Adipocyte (in vitro differentiated cells): ENCODE measurements at regions not wholly inside any gene's neighbourhood (a gene's known extent, or its start where the extent isn't known, plus 50 kb on each side); places are given as distances from the start of the nearest gene placed in this dataset.
A peak's percentile ranks its signal among the peaks of the same experiment; 100 is the strongest.

Experiments used
- DNase-seq: peaks from one replicate; pipeline ENCODE4 v3.0.0-alpha.2; 2015; ENCODE audit warnings: low read depth
- H3K27me3 ChIP-seq: replicated peaks from 2 replicates; pipeline ENCODE4 v1.7.0; 2013; ENCODE audit warnings: mild to moderate bottlenecking, low read length, moderate library complexity; ENCODE audit not compliant: control insufficient read depth, insufficient read depth
- H3K36me3 ChIP-seq: 2 replicates; pipeline ENCODE4 v1.7.0; 2013; ENCODE audit warnings: low read length, mild to moderate bottlenecking, moderate library complexity; ENCODE audit not compliant: control insufficient read depth, insufficient read depth, severe bottlenecking
- H3K4me1 ChIP-seq: 2 replicates; pipeline ENCODE4 v1.7.0; 2013; ENCODE audit warnings: mild to moderate bottlenecking, low read length, moderate library complexity; ENCODE audit not compliant: control insufficient read depth, insufficient read depth
- H3K4me3 ChIP-seq: 2 replicates; pipeline ENCODE4 v1.7.0; 2013; ENCODE audit warnings: mild to moderate bottlenecking, low read length, moderate library complexity
- H3K9ac ChIP-seq: 2 replicates; pipeline ENCODE4 v1.7.0; 2013; ENCODE audit warnings: mild to moderate bottlenecking, low read length, moderate library complexity
- H3K9me3 ChIP-seq: 2 replicates; pipeline ENCODE4 v1.7.0; 2013; ENCODE audit warnings: mild to moderate bottlenecking, low read length, moderate library complexity; ENCODE audit not compliant: control insufficient read depth

DNA sequence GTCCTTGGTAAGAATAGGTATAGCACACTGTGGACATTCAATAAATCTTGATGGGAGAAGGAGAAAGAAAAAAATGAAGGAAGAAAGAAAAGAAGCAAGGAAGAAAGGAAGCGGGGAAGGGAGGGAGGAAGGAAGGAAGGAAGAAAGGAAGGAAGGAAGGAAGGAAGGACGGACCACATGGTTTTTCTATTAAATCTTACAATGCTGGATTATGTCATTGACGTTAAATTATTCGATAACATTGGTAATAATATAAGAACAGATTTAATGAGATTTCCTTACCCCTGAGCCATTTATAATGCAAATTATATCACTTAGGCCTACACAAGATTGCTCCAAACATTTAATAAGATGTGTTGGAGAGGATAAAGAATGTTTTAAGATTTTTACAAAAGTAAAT lies 124.9 kb upstream of the SYT1 start:
- H3K4me1 ChIP-seq: no peaks in the 10 kb centered on the region
- H3K36me3 ChIP-seq: no peaks in the 10 kb centered on the region
- DNase-seq: no peak
- no peak overlapping the region for H3K9ac ChIP-seq
- H3K4me3 ChIP-seq: no peak overlapping the region
- H3K27me3 ChIP-seq: no peaks in the 10 kb centered on the region
- H3K9me3 ChIP-seq: peaks cover 5% of the 10 kb centered on the region

DNA sequence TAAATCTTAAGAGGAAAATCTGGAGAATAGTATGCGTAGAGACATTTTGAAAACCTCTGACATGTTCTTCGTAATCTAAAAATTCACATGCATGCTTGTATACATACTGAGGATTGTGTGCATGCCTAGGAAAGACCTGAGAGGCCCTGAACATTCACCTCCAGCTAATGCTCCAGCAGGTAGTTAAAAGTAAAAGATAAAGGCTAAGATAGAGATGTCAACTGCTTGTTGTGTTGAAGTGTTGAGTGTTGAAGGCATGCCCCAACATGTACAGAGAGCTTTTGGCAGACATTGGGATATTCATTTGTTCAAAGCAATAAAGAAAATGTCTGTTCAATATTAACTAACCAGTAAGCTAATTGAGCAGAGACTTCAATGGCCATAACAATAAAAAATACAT lies 118.6 kb upstream of the SYT1 start:
- no peaks in the 10 kb centered on the region for H3K36me3 ChIP-seq
- H3K4me3 ChIP-seq: no peak overlapping the region
- no peaks in the 10 kb centered on the region for H3K27me3 ChIP-seq
- H3K9me3 ChIP-seq: peaks cover 5% of the 10 kb centered on the region
- no peaks in the 10 kb centered on the region for H3K4me1 ChIP-seq
- no peak overlapping the region for H3K9ac ChIP-seq
- DNase-seq: no peak

DNA sequence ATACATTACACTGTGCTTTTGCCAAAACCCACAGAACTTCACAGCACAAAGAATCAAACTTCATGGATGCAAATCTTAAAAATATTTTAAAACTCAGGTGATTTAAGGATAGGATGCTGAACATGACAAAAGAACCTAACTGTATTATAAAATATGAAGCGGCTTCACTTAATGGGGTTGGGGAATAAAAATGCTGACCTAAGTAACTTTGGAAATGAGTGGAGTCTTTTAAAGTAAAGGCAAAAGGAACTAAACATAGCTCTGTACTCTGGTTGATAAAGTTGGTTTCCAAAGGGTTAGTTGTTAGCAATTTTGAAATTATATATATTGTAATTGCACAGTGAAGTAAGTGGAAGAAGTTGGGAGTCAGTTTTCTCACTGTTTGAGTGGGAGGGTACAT lies 111.5 kb upstream of the SYT1 start:
- H3K36me3 ChIP-seq: no peaks in the 10 kb centered on the region
- DNase-seq: no peak
- no peak overlapping the region for H3K4me3 ChIP-seq
- H3K4me1 ChIP-seq: no peaks in the 10 kb centered on the region
- no peak overlapping the region for H3K9ac ChIP-seq
- no peaks in the 10 kb centered on the region for H3K9me3 ChIP-seq
- H3K27me3 ChIP-seq: no peaks in the 10 kb centered on the region

DNA sequence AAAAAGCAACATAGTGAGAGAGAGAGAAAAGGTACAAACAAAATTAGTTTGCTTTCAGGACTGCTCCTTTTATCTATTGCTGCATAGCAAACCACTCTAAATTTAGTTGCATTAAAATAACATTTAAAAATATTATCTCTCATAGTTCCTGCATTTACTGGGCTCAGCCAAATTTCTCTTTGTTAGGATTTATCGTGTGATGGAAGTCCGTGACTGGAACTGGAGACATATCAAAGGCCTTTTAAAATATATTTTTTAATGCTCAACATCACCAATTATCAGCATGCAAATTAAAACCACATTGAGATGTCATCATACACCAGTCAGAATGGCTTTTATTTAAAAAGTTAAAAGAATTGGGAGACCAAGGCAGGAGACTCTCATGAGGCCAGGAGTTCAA lies 107.6 kb upstream of the SYT1 start:
- Histone ChIP-seq H3K4me1 (no peaks in the 10 kb centered on the region), H3K36me3 (no peaks in the 10 kb centered on the region), H3K9me3 (no peaks in the 10 kb centered on the region), H3K27me3 (no peaks in the 10 kb centered on the region), H3K4me3 (no peak overlapping the region), H3K9ac (no peak overlapping the region)
- DNase-seq: no peak

DNA sequence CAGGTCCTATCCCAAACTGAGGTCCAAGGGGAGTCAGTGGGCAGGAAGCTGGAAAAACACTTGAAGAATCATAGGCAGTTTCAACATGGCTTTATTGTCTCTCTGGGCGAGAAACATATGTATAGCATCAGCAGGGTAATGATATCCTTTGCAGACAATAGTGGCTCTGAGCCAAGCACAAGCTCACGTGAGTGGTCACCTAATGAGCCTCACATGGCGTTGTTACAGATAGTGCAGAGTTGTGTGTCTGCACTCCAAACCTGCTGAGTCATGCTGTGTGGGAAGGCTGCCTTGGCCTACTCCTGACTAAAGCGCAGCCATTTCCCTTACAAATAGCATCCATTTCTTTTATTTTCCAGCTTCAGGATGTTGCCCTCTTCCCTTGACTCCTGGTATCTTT lies 105.2 kb upstream of the SYT1 start:
- no peaks in the 10 kb centered on the region for H3K4me1 ChIP-seq
- no peak for DNase-seq
- no peaks in the 10 kb centered on the region for H3K36me3 ChIP-seq
- H3K27me3 ChIP-seq: no peaks in the 10 kb centered on the region
- H3K9ac ChIP-seq: no peak overlapping the region
- H3K4me3 ChIP-seq: no peak overlapping the region
- H3K9me3 ChIP-seq: no peaks in the 10 kb centered on the region

DNA sequence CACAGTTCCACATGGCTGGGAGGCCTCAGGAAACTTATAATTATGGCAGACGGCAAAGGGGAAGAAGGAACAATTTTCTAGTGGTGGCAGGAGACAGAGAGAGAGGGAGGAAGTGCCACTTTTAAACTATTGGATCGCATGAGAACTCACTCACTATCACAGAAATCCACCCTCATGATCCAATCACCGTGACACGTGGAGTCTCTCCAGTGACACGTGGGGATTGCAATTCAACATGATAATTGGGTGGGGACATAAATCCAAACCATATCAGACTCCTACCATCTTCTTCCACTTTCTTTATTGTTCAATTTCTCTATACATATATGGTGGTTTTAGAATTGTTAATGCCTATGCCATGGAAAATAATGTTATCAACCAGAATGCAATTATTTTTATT lies 103.7 kb upstream of the SYT1 start:
- DNase-seq: no peak
- Histone ChIP-seq H3K9ac (no peak overlapping the region), H3K36me3 (no peaks in the 10 kb centered on the region), H3K27me3 (no peaks in the 10 kb centered on the region), H3K9me3 (no peaks in the 10 kb centered on the region), H3K4me3 (no peak overlapping the region), H3K4me1 (no peaks in the 10 kb centered on the region)

DNA sequence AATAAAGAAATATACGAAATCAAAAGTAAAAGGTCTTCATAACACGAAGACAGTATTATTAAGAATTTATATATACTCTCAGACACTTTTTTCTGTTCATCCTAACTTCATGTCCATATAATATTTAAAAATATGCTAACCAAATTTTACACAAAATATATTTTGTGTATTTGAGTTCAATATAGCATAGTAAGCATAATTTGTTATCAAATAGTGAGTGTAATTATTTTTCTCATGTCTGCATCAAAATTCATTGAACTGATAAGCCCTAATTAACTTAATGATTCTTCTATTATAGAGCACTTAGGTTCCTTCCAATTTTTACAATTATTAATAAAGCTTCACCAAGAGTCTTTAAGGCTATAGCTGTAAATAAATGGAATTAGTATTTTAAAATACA lies 99.7 kb upstream of the SYT1 start:
- no peak overlapping the region for H3K9ac ChIP-seq
- H3K36me3 ChIP-seq: no peaks in the 10 kb centered on the region
- no peak for DNase-seq
- no peak overlapping the region for H3K4me3 ChIP-seq
- no peaks in the 10 kb centered on the region for H3K9me3 ChIP-seq
- H3K4me1 ChIP-seq: no peaks in the 10 kb centered on the region
- no peaks in the 10 kb centered on the region for H3K27me3 ChIP-seq

DNA sequence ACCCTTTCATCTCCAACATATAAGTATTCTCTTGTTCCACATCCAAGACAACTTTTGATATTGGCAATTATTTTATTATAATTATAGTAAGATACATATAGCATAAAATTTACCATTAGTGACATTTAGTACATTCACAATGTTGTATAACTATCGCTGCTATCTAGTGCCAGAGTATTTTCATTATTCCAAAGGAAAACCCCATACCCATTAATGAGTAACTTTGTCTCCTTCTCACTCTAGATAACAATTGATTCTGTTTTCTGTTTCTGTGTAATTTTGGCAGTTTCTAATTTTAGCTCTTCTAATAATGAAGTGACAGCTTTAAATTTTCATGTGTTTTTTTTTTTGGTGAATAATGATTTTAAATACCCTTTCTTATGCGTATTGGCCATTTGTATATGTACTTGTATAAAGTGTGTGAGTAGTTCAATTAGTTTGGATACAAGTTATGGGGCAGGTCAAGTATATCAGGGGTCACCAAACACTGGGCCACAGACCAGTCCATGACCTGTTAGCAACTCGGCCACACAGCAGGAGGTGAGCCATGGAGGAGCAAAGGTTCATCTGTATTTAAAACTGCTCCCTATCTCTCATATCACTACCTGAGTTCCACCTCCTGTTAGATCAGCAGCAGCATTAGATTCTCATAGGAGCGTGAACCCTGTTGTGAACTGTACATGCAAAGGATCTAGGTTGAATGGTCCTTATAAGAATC lies 97.2 kb upstream of the SYT1 start:
- no peaks in the 10 kb centered on the region for H3K27me3 ChIP-seq
- H3K9me3 ChIP-seq: no peaks in the 10 kb centered on the region
- no peak overlapping the region for H3K9ac ChIP-seq
- H3K36me3 ChIP-seq: no peaks in the 10 kb centered on the region
- no peak for DNase-seq
- H3K4me3 ChIP-seq: no peak overlapping the region
- H3K4me1 ChIP-seq: no peaks in the 10 kb centered on the region

DNA sequence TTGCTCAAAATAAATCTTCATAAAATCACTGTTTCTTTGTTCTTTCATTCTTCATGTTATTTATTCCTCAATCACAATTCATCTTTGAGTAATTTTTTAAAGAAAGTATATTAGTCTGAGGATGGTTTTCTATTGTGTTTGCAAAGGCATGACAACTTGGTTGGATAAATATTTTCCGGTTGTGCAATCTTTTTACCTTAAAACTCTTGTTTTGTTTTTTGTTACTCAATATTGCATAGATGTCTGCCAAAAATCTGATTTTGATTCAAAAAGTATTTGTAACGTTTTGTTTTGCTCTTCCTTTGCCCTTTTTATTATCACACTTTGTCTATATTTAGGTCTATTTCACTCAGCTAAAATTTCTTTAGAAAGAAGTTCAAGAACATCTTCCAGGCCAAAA lies 86.2 kb upstream of the SYT1 start:
- no peaks in the 10 kb centered on the region for H3K36me3 ChIP-seq
- no peak overlapping the region for H3K9ac ChIP-seq
- DNase-seq: peak; percentile 73
- H3K27me3 ChIP-seq: no peaks in the 10 kb centered on the region
- no peak overlapping the region for H3K4me3 ChIP-seq
- H3K4me1 ChIP-seq: no peaks in the 10 kb centered on the region
- H3K9me3 ChIP-seq: no peaks in the 10 kb centered on the region

DNA sequence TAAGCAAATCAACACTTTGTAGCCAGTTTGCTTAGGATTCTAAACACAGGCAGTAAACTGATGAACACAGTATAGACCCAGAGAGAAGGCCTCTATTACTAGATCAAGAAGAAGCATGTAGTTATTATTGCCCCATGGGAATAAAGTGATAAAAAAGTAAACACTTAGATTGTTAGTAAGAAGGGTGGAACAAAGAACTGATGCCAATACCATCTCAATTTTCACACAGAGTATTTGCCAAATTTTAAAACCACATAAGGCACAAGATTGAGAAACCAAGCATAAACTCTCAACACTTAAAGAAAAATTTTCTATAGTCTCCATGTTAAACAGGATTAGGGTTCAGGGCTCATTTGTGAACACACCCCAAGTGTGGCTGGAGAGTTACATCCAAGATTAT lies 77.0 kb upstream of the SYT1 start:
- Histone ChIP-seq H3K4me1 (no peaks in the 10 kb centered on the region), H3K9ac (no peak overlapping the region), H3K27me3 (no peaks in the 10 kb centered on the region), H3K9me3 (no peaks in the 10 kb centered on the region), H3K4me3 (no peak overlapping the region), H3K36me3 (no peaks in the 10 kb centered on the region)
- DNase-seq: peak; percentile 32

DNA sequence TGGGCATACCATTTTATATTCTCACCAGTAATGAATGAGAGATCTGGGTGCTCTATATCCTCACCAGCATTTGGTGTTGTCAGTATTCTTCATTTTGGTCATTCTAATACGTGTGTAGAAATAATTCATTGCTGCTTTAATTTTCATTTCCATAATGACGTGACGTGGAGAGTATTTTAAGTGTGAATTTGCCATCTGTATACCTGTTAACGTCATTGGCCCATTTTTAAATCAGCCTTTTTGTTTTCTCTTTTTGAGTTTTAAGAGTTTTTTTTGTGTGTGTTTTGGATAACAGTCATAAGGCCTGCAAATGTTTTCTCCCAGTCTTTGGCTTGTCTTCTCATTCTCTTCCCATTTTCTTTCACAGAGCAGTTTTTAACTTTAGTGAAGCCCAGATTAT lies 74.4 kb upstream of the SYT1 start:
- Histone ChIP-seq H3K9ac (no peak overlapping the region), H3K27me3 (no peaks in the 10 kb centered on the region), H3K4me1 (no peaks in the 10 kb centered on the region), H3K9me3 (no peaks in the 10 kb centered on the region), H3K4me3 (no peak overlapping the region), H3K36me3 (no peaks in the 10 kb centered on the region)
- DNase-seq: no peak

DNA sequence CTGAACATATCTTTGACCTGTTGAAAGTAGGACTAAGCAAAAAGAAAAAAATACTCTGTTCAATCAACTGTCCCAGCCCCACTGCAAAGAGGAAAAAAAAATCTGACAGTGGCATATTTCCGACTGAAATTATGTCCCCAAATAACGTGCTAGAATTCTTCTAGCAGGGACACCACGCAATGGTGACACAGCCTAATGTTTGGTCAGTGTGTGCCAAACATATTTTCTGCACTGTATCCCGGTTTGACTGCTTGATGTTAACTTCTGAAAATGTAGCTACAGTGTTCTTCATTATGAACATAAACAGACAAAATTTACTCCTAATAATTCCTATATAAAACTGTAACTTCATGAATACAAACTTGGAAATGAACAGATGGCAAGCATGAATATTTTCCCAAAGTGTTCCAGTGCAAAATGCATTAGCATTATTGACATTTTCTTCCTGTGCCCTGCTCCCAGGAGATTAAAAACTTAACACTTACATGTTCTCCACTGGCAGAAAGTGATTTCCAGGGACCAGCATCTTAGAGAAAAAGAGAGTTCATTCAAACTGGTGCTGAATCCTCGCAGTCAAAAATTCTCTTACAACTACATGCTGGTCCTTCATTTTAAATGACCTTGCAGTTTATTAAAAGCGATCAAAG lies 72.4 kb upstream of the SYT1 start:
- H3K9me3 ChIP-seq: peaks cover 8% of the 10 kb centered on the region

More for the DNA sequence above, 72.4 kb upstream of the SYT1 start:
- no peak overlapping the region for H3K9ac ChIP-seq
- H3K4me3 ChIP-seq: no peak overlapping the region
- no peaks in the 10 kb centered on the region for H3K4me1 ChIP-seq
- H3K36me3 ChIP-seq: no peaks in the 10 kb centered on the region
- DNase-seq: no peak
- H3K27me3 ChIP-seq: no peaks in the 10 kb centered on the region
